SU-DHL-6 (cell line): ENCODE measurements at regions not wholly inside any gene's neighbourhood (a gene's known extent, or its start where the extent isn't known, plus 50 kb on each side); places are given as distances from the start of the nearest gene placed in this dataset.

Experiments
- H2AFZ ChIP-seq: fragments of 200-600 bp; sonication (generic); 2 replicates; pipeline ENCODE4 v1.6.1; 2014; ENCODE audit warnings: low read depth, mild to moderate bottlenecking, moderate library complexity, mixed read lengths, antibody characterized with exemption, low read length; ENCODE audit not compliant: severe bottlenecking
- H3F3A ChIP-seq: fragments of 200-600 bp; shearing (Covaris generic); 2 replicates; pipeline ENCODE4 v1.6.0; 2016; ENCODE audit warnings: antibody characterized with exemption, mild to moderate bottlenecking; ENCODE audit not compliant: insufficient read depth
- H3K27ac ChIP-seq: fragments of 200-600 bp; sonication (generic); 2 replicates; pipeline ENCODE4 v1.5.1; 2016; ENCODE audit warnings: low read depth, mild to moderate bottlenecking, low read length, moderate library complexity, mixed read lengths
- H3K27me3 ChIP-seq: fragments of 200-600 bp; sonication (generic), shearing (Covaris generic); 2 replicates; pipeline ENCODE4 v1.6.0; 2014; ENCODE audit warnings: mild to moderate bottlenecking, low read length
- H3K36me3 ChIP-seq: fragments of 200-600 bp; sonication (generic); 2 replicates; pipeline ENCODE4 v1.6.1; 2014; ENCODE audit warnings: mild to moderate bottlenecking, low read length, mixed read lengths
- H3K4me2 ChIP-seq: fragments of 300-600, 200-600 bp; shearing (Covaris generic), sonication (generic); 2 replicates; pipeline ENCODE4 v1.6.0; 2014; ENCODE audit warnings: low read length, low read depth, mild to moderate bottlenecking; ENCODE audit not compliant: poor library complexity, severe bottlenecking
- H3K4me3 ChIP-seq: fragments of 200-600 bp; sonication (generic); 2 replicates; pipeline ENCODE4 v1.5.1; 2014; ENCODE audit warnings: antibody characterized with exemption, low read length, mild to moderate bottlenecking, mixed read lengths; ENCODE audit not compliant: insufficient read depth, poor library complexity, severe bottlenecking
- H3K79me2 ChIP-seq: fragments of 200-600 bp; sonication (generic); 2 replicates; pipeline ENCODE4 v1.6.1; 2014; ENCODE audit warnings: mild to moderate bottlenecking, low read length, moderate library complexity; ENCODE audit not compliant: insufficient read depth
- H3K9ac ChIP-seq: fragments of 200-600 bp; sonication (generic); 2 replicates; pipeline ENCODE4 v1.7.0; 2014; ENCODE audit warnings: mild to moderate bottlenecking, low read length
- H3K9me2 ChIP-seq: fragments of 200-600 bp; sonication (generic); replicated peaks from 2 replicates; pipeline ENCODE4 v1.6.1; 2014; ENCODE audit warnings: low read length; ENCODE audit not compliant: insufficient read depth
- H3K9me3 ChIP-seq: fragments of 200-600 bp; sonication (generic); 2 replicates; pipeline ENCODE4 v1.6.1; 2014; ENCODE audit warnings: low read length, mixed read lengths; ENCODE audit not compliant: insufficient read depth
- H4K20me1 ChIP-seq: fragments of 200-600 bp; sonication (generic); 2 replicates; pipeline ENCODE4 v1.6.1; 2014; ENCODE audit warnings: low read depth, mild to moderate bottlenecking, antibody characterized with exemption, low read length, moderate library complexity, mixed read lengths
- EZH2phosphoT487 ChIP-seq: fragments of 200-600 bp; sonication (generic), shearing (Covaris generic); conservative IDR thresholded peaks from 2 replicates; pipeline ENCODE4 v1.6.1; 2018; ENCODE audit warnings: mild to moderate bottlenecking, antibody characterized with exemption, low read length, moderate library complexity, mixed read lengths
- TF ChIP-seq, protein P1 (sequence below): fragments of 200-600 bp; sonication (generic); IDR thresholded peaks from one replicate; pipeline ENCODE4 v1.5.1; 2017; ENCODE audit warnings: antibody characterized with exemption, mild to moderate bottlenecking, low read length, moderate library complexity; ENCODE audit not compliant: insufficient read depth, poor library complexity, severe bottlenecking

GRCh38 chr4:27242217-27242616 is 381.6 kb downstream of the STIM2 start:
- Histone ChIP-seq H4K20me1 (no peaks in the 10 kb centered on the region), H3K9me3 (no peaks in the 10 kb centered on the region), H3K79me2 (no peaks in the 10 kb centered on the region), H3F3A (no peaks in the 10 kb centered on the region), H3K4me2 (no peak overlapping the region), H3K27me3 (no peaks in the 10 kb centered on the region), H3K9me2 (no peaks in the 10 kb centered on the region), H3K4me3 (no peak overlapping the region), H2AFZ (no peak overlapping the region), H3K36me3 (no peaks in the 10 kb centered on the region), H3K27ac (no peak overlapping the region), H3K9ac (no peak overlapping the region)
- TF ChIP-seq, protein P1, sequence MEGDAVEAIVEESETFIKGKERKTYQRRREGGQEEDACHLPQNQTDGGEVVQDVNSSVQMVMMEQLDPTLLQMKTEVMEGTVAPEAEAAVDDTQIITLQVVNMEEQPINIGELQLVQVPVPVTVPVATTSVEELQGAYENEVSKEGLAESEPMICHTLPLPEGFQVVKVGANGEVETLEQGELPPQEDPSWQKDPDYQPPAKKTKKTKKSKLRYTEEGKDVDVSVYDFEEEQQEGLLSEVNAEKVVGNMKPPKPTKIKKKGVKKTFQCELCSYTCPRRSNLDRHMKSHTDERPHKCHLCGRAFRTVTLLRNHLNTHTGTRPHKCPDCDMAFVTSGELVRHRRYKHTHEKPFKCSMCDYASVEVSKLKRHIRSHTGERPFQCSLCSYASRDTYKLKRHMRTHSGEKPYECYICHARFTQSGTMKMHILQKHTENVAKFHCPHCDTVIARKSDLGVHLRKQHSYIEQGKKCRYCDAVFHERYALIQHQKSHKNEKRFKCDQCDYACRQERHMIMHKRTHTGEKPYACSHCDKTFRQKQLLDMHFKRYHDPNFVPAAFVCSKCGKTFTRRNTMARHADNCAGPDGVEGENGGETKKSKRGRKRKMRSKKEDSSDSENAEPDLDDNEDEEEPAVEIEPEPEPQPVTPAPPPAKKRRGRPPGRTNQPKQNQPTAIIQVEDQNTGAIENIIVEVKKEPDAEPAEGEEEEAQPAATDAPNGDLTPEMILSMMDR, result no peak
- TF ChIP-seq EZH2phosphoT487, result no peak

DNA sequence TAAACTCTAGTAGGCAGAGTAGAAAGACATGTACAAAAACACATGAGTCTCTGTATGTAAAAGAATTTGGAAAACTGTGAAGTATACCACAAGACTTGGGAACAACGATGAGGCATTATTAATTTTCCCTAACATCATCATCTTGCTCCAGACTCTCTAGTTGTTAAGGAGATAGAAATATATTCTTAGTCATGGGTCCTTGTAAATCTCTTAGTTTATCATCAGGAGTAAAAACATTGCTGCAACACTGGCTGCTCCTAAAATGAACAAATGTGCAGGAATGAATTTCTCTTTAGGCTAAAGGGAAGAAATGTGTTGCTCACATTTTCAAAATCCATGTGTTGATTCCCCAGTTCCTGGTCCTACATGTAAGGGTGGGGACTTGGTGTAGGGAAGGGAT is 384.6 kb downstream of the STIM2 start:
- Histone ChIP-seq H3K36me3 (no peaks in the 10 kb centered on the region), H3K9me3 (no peaks in the 10 kb centered on the region), H3K4me3 (no peak overlapping the region), H4K20me1 (no peaks in the 10 kb centered on the region), H3K9me2 (no peaks in the 10 kb centered on the region), H2AFZ (no peak overlapping the region), H3K27me3 (no peaks in the 10 kb centered on the region), H3K79me2 (no peaks in the 10 kb centered on the region), H3F3A (no peaks in the 10 kb centered on the region), H3K9ac (no peak overlapping the region), H3K27ac (no peak overlapping the region), H3K4me2 (no peak overlapping the region)
- TF ChIP-seq, protein P1, result no peak
- no peak for TF ChIP-seq EZH2phosphoT487

GRCh38 chr4:27248829-27249228 is 388.2 kb downstream of the STIM2 start:
- no peaks in the 10 kb centered on the region for H3K79me2 ChIP-seq
- no peak overlapping the region for H3K9ac ChIP-seq
- H3K4me3 ChIP-seq, result no peak overlapping the region
- no peaks in the 10 kb centered on the region for H3K36me3 ChIP-seq
- no peak overlapping the region for H2AFZ ChIP-seq
- no peaks in the 10 kb centered on the region for H3K27me3 ChIP-seq
- TF ChIP-seq, protein P1, result no peak
- no peak for TF ChIP-seq EZH2phosphoT487
- H3F3A ChIP-seq, result no peaks in the 10 kb centered on the region
- no peak overlapping the region for H3K4me2 ChIP-seq
- no peaks in the 10 kb centered on the region for H3K9me3 ChIP-seq
- H4K20me1 ChIP-seq, result no peaks in the 10 kb centered on the region
- no peaks in the 10 kb centered on the region for H3K9me2 ChIP-seq
- H3K27ac ChIP-seq, result no peak overlapping the region

GRCh38 chr4:27251771-27252170 is 391.1 kb downstream of the STIM2 start:
- no peak overlapping the region for H2AFZ ChIP-seq
- H3K4me3 ChIP-seq, result no peak overlapping the region
- no peaks in the 10 kb centered on the region for H4K20me1 ChIP-seq
- H3K36me3 ChIP-seq, result no peaks in the 10 kb centered on the region
- no peaks in the 10 kb centered on the region for H3K9me3 ChIP-seq
- TF ChIP-seq EZH2phosphoT487, result no peak
- TF ChIP-seq, protein P1, result no peak
- no peaks in the 10 kb centered on the region for H3K27me3 ChIP-seq
- H3K9ac ChIP-seq, result no peak overlapping the region
- H3K4me2 ChIP-seq, result no peak overlapping the region
- no peaks in the 10 kb centered on the region for H3K9me2 ChIP-seq
- H3F3A ChIP-seq, result no peaks in the 10 kb centered on the region
- no peaks in the 10 kb centered on the region for H3K79me2 ChIP-seq
- no peak overlapping the region for H3K27ac ChIP-seq
